C1 segment of cervical spinal cord (tissue), 14 donors: ENCODE measurements at regions not wholly inside any gene's neighbourhood (a gene's known extent, or its start where the extent isn't known, plus 50 kb on each side); places are given as distances from the start of the nearest gene placed in this dataset.
"Not testable (repeated sequence)": the region's sequence is repeated elsewhere in the genome, so short reads cannot be mapped to it uniquely, and the experiment has no call there.

Experiments
- DNase-seq, 14 donors: peaks; one replicate each; lab custom pipeline; 2025; lab: John Stamatoyannopoulos, UW

GRCh38 chr4:163077680-163078079, 89.0 kb downstream of the NAF1 start:
- DNase-seq, result no peak

- no peak for DNase-seq
Measured at GRCh38 chr4:163072222-163072621, 94.5 kb downstream of the NAF1 start.

- DNase-seq, result no peak
Measured at GRCh38 chr4:163071308-163071707, 95.4 kb downstream of the NAF1 start.

GRCh38 chr4:163070023-163070422, 96.7 kb downstream of the NAF1 start:
- DNase-seq, result no peak

GRCh38 chr4:163063891-163064290, 102.8 kb downstream of the NAF1 start:
- no peak for DNase-seq

- no peak for DNase-seq
Measured at GRCh38 chr4:163048447-163048846, 118.2 kb downstream of the NAF1 start.

GRCh38 chr4:163042306-163042705, 124.4 kb downstream of the NAF1 start:
- DNase-seq, result no peak

GRCh38 chr4:163017135-163017534, 149.6 kb downstream of the NAF1 start:
- no peak for DNase-seq

- no peak for DNase-seq
Measured at GRCh38 chr4:163012816-163013215, 153.9 kb downstream of the NAF1 start.

- DNase-seq, result no peak
Measured at GRCh38 chr4:163003979-163004378, 162.7 kb downstream of the NAF1 start.

- no peak for DNase-seq
Measured at GRCh38 chr4:162988530-162988929, 178.2 kb downstream of the NAF1 start.

GRCh38 chr4:162985131-162985530, 181.6 kb downstream of the NAF1 start:
- DNase-seq, result no peak

GRCh38 chr4:162984621-162985020, 182.1 kb downstream of the NAF1 start:
- no peak for DNase-seq

- no peak for DNase-seq
Measured at GRCh38 chr4:162981823-162982222, 184.9 kb downstream of the NAF1 start.

- DNase-seq, result no peak
Measured at GRCh38 chr4:162978398-162978797, 188.3 kb downstream of the NAF1 start.

- no peak for DNase-seq
Measured at GRCh38 chr4:162977788-162978187, 188.9 kb downstream of the NAF1 start.

GRCh38 chr4:162972661-162973330, 193.9 kb downstream of the NAF1 start:
- no peak for DNase-seq

GRCh38 chr4:162969194-162969593, 197.5 kb downstream of the NAF1 start:
- DNase-seq, result no peak

- not testable (repeated sequence) for DNase-seq
Measured at GRCh38 chr4:162965978-162966377, 200.7 kb downstream of the NAF1 start.

- no peak for DNase-seq
Measured at GRCh38 chr4:162959046-162959445, 207.6 kb downstream of the NAF1 start.

GRCh38 chr4:162957521-162958143, 209.1 kb downstream of the NAF1 start:
- no peak for DNase-seq

- DNase-seq, result no peak
Measured at GRCh38 chr4:162954976-162955375, 211.7 kb downstream of the NAF1 start.

GRCh38 chr4:162952232-162952631, 214.5 kb downstream of the NAF1 start:
- no peak for DNase-seq

GRCh38 chr4:162945713-162946112, 221.0 kb downstream of the NAF1 start:
- DNase-seq, result no peak
